ENCODE measurements at regions not wholly inside any gene's neighbourhood (a gene's known extent, or its start where the extent isn't known, plus 50 kb on each side); places are given as distances from the start of the nearest gene placed in this dataset.
"Not testable (repeated sequence)": the region's sequence is repeated elsewhere in the genome, so short reads cannot be mapped to it uniquely, and the experiment has no call there.

DNA sequence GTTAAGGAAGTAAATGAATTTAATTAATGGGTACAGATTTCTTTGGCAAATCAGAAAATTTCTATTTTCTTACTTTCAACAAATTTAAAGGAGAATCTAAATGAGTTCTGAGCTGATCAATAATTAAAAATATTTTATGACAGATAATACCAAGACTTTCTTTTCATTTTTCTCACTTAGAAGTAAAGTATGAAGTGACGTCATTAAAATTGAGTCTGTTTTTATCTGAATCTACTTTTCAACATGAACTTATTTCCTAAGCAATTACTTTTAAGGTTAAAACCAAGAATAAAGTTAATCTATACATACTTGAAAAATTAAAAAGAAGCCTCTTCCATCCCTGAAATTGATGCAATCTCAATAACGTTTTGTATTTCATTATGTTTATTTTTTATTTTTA, 552.8 kb upstream of the ST8SIA4 start:
- no peaks in the 10 kb centered on the region for H3K36me3 Mint-ChIP-seq
- no peak overlapping the region for H3K27ac Mint-ChIP-seq
- DNase-seq = no peak
- no peak overlapping the region for H3K4me3 Mint-ChIP-seq
- H3K27me3 Mint-ChIP-seq = no peaks in the 10 kb centered on the region
- CTCF ChIA-PET = no interaction called here
- H3K4me1 Mint-ChIP-seq = no peaks in the 10 kb centered on the region
- H3K9me3 Mint-ChIP-seq = no peaks in the 10 kb centered on the region

DNA sequence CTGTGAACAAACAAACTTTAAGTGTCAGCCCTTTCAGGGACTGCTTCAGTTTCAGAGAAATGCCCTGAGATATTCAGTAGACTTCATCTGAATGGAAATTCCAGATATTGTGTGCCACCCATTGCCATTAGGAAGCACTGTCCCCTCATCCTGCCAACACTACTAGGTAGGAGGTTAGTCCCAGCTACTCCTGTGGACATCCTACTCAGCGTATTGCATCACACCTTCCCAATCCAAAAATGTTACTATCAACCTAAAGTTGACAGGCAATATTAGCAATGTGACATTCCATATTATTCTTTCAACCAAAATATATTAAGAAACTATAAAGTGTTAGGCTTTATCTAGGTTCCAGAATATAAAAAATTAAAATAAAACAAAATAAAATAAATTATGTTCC, 552.0 kb upstream of the ST8SIA4 start:
- CTCF ChIA-PET = no interaction called here
- no peaks in the 10 kb centered on the region for H3K36me3 Mint-ChIP-seq
- H3K4me3 Mint-ChIP-seq = no peak overlapping the region
- no peak for DNase-seq
- H3K27me3 Mint-ChIP-seq = no peaks in the 10 kb centered on the region
- no peak overlapping the region for H3K27ac Mint-ChIP-seq
- no peaks in the 10 kb centered on the region for H3K9me3 Mint-ChIP-seq
- no peaks in the 10 kb centered on the region for H3K4me1 Mint-ChIP-seq

- not testable (repeated sequence) for H3K27ac Mint-ChIP-seq, DNase-seq, H3K4me3 Mint-ChIP-seq, H3K27me3 Mint-ChIP-seq, H3K4me1 Mint-ChIP-seq, H3K9me3 Mint-ChIP-seq, H3K36me3 Mint-ChIP-seq
- CTCF ChIA-PET = interaction anchor here (0.6 kb wide), 1 partner anchor 992 kb away, joined by 3 read pairs; no protein-coding TSS in a partner anchor
Observed at GRCh38 chr5:101442281-101442680, 539.2 kb upstream of the ST8SIA4 start.

GRCh38 chr5:101440173-101440572, 537.1 kb upstream of the ST8SIA4 start:
- Mint-ChIP-seq H3K4me1 (no peaks in the 10 kb centered on the region), H3K36me3 (no peaks in the 10 kb centered on the region), H3K27me3 (no peaks in the 10 kb centered on the region), H3K27ac (no peak overlapping the region), H3K9me3 (peaks cover 3% of the 10 kb centered on the region), H3K4me3 (no peak overlapping the region)
- CTCF ChIA-PET = no interaction called here
- no peak for DNase-seq

DNA sequence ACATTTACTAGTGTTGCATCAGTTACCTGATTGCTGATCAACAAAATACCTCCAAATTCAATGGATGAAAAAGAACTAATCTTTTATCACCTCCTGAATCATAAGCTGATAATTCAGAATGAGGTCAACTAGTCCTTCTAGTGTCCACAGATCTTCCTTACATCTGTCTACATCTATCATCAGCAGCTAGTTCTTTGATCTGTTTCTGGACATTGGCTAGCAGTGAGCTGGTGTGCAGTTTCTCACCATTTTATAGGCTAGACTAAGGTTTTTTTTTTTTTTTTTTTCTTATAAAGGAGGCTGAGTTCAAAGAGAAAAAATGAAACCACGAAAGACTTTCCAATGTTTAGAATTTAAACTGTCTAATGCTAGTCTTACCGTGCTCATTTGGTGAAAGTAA, 534.3 kb upstream of the ST8SIA4 start:
- Mint-ChIP-seq H3K27ac (no peak overlapping the region), H3K36me3 (no peaks in the 10 kb centered on the region), H3K4me1 (no peaks in the 10 kb centered on the region), H3K27me3 (no peaks in the 10 kb centered on the region), H3K4me3 (no peak overlapping the region), H3K9me3 (no peaks in the 10 kb centered on the region)
- no peak for DNase-seq
- CTCF ChIA-PET = no interaction called here

- no peak overlapping the region for H3K4me3 Mint-ChIP-seq
- CTCF ChIA-PET = no interaction called here
- no peak overlapping the region for H3K27ac Mint-ChIP-seq
- H3K9me3 Mint-ChIP-seq = peaks cover under 1% of the 10 kb centered on the region
- H3K4me1 Mint-ChIP-seq = no peaks in the 10 kb centered on the region
- H3K27me3 Mint-ChIP-seq = no peaks in the 10 kb centered on the region
- DNase-seq = no peak
- H3K36me3 Mint-ChIP-seq = no peaks in the 10 kb centered on the region
Observed at GRCh38 chr5:101435768-101436167, 532.7 kb upstream of the ST8SIA4 start.

DNA sequence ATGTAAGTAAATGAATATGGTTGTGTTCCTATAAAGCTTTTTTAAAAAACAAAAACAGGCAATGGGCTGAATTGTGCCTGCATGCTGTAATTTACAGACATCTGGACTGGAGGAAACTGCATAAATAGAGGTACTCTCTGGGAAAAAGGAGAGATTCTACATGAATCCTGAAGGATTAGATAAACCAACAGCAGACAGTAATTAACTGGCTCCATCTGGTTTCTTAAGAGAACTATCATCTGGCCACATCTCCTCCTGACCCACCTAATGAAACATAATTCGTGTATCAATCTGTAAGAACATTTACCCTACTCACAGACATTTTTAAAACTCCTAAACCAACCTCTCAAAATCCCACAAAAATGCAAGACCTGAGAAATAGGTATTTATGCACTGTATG, 528.1 kb upstream of the ST8SIA4 start:
- Mint-ChIP-seq H3K4me3 (no peak overlapping the region), H3K9me3 (peaks cover 4% of the 10 kb centered on the region), H3K27ac (no peak overlapping the region), H3K27me3 (no peaks in the 10 kb centered on the region), H3K36me3 (no peaks in the 10 kb centered on the region), H3K4me1 (no peaks in the 10 kb centered on the region)
- CTCF ChIA-PET = no interaction called here
- no peak for DNase-seq

- no peak for DNase-seq
- Mint-ChIP-seq H3K4me3 (no peak overlapping the region), H3K36me3 (no peaks in the 10 kb centered on the region), H3K27me3 (no peaks in the 10 kb centered on the region), H3K9me3 (peaks cover 4% of the 10 kb centered on the region), H3K4me1 (no peaks in the 10 kb centered on the region), H3K27ac (peak overlapping the region; percentile 5)
- CTCF ChIA-PET = no interaction called here
Observed at GRCh38 chr5:101430551-101430950, 527.5 kb upstream of the ST8SIA4 start.

DNA sequence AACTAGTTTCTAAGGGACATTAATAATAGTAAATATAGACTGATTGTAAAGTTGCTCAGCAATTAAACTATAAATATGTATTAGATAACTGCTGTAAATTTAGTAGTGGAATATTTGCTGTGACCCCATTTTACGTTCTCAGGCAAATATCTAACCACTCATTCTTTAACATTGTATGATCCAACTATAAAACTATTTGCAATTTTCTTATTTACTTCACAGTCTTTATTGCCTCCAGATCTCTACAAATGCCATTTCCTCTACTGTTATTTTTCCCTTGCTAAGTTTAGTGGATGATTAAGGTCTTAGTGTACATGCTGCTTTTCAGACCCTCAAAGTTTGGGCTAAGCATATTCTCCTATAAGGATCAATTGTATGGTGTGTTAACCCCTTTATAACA, 526.2 kb upstream of the ST8SIA4 start:
- H3K4me3 Mint-ChIP-seq = no peak overlapping the region
- no peaks in the 10 kb centered on the region for H3K4me1 Mint-ChIP-seq
- DNase-seq = no peak
- CTCF ChIA-PET = no interaction called here
- H3K36me3 Mint-ChIP-seq = no peaks in the 10 kb centered on the region
- H3K9me3 Mint-ChIP-seq = peaks cover 4% of the 10 kb centered on the region
- H3K27ac Mint-ChIP-seq = no peak overlapping the region
- no peaks in the 10 kb centered on the region for H3K27me3 Mint-ChIP-seq

GRCh38 chr5:101425339-101425859, 522.3 kb upstream of the ST8SIA4 start:
- H3K36me3 Mint-ChIP-seq = no peaks in the 10 kb centered on the region
- H3K27ac Mint-ChIP-seq = no peak overlapping the region

DNA sequence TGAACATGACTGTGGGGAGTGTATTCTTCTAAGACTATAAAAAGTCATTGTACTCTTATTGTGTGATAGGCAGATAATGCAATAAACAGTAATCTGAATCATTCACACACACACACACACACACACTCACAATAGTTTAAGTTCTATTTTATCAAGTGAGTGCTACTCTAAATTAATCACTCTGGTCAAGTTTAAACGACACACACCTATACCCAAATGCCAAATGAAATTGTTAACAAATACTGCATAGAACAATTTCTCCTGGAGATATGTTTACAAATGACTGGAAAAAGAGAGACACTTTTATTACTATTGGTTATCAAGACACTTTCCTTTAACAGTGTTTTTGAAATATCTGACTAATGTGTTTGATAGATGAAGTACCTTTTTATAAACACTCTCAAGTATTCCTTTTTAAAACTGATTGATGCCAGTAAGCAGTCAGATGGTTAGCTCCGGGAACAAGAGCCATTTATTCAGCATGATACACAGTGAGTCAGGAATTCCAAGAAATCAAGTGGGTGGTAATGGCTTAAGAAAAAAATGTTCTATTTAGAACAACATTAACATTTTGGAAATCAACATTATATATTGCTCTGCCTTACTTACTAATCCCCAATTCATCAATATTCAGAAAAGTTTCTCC, 521.6 kb upstream of the ST8SIA4 start:
- Mint-ChIP-seq H3K9me3 (no peaks in the 10 kb centered on the region), H3K27me3 (no peaks in the 10 kb centered on the region), H3K36me3 (no peaks in the 10 kb centered on the region), H3K4me1 (no peaks in the 10 kb centered on the region), H3K4me3 (no peak overlapping the region), H3K27ac (no peak overlapping the region)
- DNase-seq = no peak
- CTCF ChIA-PET = no interaction called here

More at GRCh38 chr5:101425339-101425859, 522.3 kb upstream of the ST8SIA4 start:
- no peak overlapping the region for H3K4me3 Mint-ChIP-seq
- H3K9me3 Mint-ChIP-seq = peaks cover under 1% of the 10 kb centered on the region
- CTCF ChIA-PET = no interaction called here
- no peaks in the 10 kb centered on the region for H3K4me1 Mint-ChIP-seq
- H3K27me3 Mint-ChIP-seq = no peaks in the 10 kb centered on the region
- no peak for DNase-seq

- no peaks in the 10 kb centered on the region for H3K27me3 Mint-ChIP-seq
- no peak for DNase-seq
- no peak overlapping the region for H3K27ac Mint-ChIP-seq
- H3K4me3 Mint-ChIP-seq = no peak overlapping the region
- H3K36me3 Mint-ChIP-seq = no peaks in the 10 kb centered on the region
- CTCF ChIA-PET = no interaction called here
- H3K9me3 Mint-ChIP-seq = no peaks in the 10 kb centered on the region
- no peaks in the 10 kb centered on the region for H3K4me1 Mint-ChIP-seq
Observed at GRCh38 chr5:101418713-101419118, 515.6 kb upstream of the ST8SIA4 start.

DNA sequence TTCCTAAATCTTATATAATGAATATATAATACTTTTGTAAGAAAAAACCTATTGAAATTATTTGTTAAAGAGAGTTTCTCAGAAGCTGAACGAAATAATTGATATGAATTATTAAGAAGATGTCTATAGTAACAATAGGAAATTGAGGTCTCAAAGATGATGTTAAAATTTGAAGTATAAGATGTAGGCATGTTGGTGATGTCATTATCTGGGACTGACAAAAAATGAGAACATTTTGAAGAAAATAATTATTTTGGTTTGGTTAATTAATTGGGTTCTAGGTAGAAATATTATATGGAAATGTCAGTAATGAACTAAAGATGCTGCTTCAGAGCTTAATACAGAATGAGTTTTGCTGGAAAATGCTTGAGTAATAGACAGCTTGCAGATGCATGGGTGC, 501.4 kb upstream of the ST8SIA4 start:
- Mint-ChIP-seq H3K27me3 (no peaks in the 10 kb centered on the region), H3K4me3 (no peak overlapping the region), H3K9me3 (no peaks in the 10 kb centered on the region), H3K4me1 (no peaks in the 10 kb centered on the region), H3K36me3 (no peaks in the 10 kb centered on the region), H3K27ac (no peak overlapping the region)
- CTCF ChIA-PET = no interaction called here
- no peak for DNase-seq

- H3K4me1 Mint-ChIP-seq = no peaks in the 10 kb centered on the region
- no peak for DNase-seq
- no peaks in the 10 kb centered on the region for H3K36me3 Mint-ChIP-seq
- no peak overlapping the region for H3K4me3 Mint-ChIP-seq
- no peak overlapping the region for H3K27ac Mint-ChIP-seq
- no peaks in the 10 kb centered on the region for H3K27me3 Mint-ChIP-seq
- CTCF ChIA-PET = no interaction called here
- H3K9me3 Mint-ChIP-seq = no peaks in the 10 kb centered on the region
Observed at GRCh38 chr5:101393795-101394450, 490.8 kb upstream of the ST8SIA4 start.

GRCh38 chr5:101390151-101390908, 487.2 kb upstream of the ST8SIA4 start:
- DNase-seq = no peak
- no peaks in the 10 kb centered on the region for H3K4me1 Mint-ChIP-seq
- no peaks in the 10 kb centered on the region for H3K36me3 Mint-ChIP-seq
- CTCF ChIA-PET = interaction anchor here (0.5 to 1.3 kb wide), 5 partner anchors 554 to 962 kb away, joined by 3 to 7 read pairs (median 3); no protein-coding TSS in a partner anchor
- H3K9me3 Mint-ChIP-seq = no peaks in the 10 kb centered on the region
- H3K27ac Mint-ChIP-seq = no peak overlapping the region
- no peaks in the 10 kb centered on the region for H3K27me3 Mint-ChIP-seq
- no peak overlapping the region for H3K4me3 Mint-ChIP-seq
